22Rv1 (cell line): ENCODE measurements at regions not wholly inside any gene's neighbourhood (a gene's known extent, or its start where the extent isn't known, plus 50 kb on each side); places are given as distances from the start of the nearest gene placed in this dataset.

Experiments used
- H3K27ac ChIP-seq: fragments of 450-650 bp; 2 replicates; pipeline ENCODE4 v1.5.1; 2017
- CTCF ChIP-seq: fragments of 450-650 bp; IDR thresholded peaks from 2 replicates; pipeline ENCODE4 v1.5.1; 2017; ENCODE audit warnings: mild to moderate bottlenecking
- ZFX ChIP-seq: fragments of 450-650 bp; IDR thresholded peaks from 2 replicates; pipeline ENCODE4 v1.6.1; 2017; ENCODE audit warnings: antibody characterized with exemption, borderline replicate concordance

DNA sequence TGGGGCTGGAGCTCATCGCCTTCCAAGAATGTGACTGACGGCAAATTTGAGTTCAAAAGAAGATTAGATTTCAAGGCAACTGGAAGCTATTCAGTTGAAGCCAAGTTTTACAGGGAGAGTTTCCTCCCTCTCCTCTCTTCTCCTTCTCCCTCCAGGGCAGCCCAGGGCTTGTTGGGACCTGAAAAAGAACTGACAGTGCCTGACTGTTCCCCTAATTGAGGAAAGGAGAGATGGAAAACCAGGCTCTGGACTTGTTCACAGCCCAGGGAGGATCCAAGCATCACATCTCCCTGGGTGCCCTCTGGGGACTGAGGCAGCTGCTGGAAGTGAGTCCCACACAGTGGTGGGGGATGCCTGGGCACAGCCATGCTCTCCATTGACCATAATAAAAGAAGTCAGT lies 88.1 kb downstream of the THNSL2 start:
- TF ChIP-seq ZFX (no peak), CTCF (no peak)
- H3K27ac ChIP-seq: no peak overlapping the region

DNA sequence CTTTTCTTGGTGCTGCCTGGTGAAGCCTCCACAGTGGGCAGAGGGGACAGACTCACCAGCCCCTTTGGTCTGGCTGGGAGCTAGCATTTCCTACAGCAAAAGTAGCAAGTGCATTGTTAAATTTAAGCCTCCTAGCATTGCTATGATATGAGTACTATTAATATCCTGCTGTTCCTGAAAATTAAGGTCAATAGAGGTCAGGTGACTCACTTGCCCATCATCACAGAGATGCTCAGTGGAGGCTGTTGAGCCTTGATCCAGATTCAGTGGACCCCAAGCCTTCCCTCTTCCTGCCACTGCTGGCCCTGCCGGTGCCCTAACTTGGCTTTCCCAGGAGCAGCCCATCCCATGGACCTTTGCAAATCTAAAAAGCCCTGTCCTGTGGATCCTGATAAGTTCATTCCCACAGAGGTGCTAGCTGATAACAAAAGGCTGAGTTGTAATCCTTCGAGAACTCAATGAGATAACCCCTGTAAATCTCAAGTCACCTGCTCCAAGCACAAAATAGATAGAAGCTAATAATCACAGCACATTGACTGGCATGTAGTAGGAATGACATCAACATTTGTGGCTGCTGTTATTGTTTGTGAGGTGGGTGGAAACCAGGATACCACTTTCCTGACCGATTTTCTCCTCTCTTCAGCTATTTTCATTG lies 84.4 kb downstream of the THNSL2 start:
- no peak overlapping the region for H3K27ac ChIP-seq
- TF ChIP-seq CTCF: no peak
- TF ChIP-seq ZFX: no peak

- H3K27ac ChIP-seq: no peak overlapping the region
- no peak for TF ChIP-seq CTCF
- no peak for TF ChIP-seq ZFX
Measured at GRCh38 chr2:88253997-88254396, 83.9 kb downstream of the THNSL2 start.

DNA sequence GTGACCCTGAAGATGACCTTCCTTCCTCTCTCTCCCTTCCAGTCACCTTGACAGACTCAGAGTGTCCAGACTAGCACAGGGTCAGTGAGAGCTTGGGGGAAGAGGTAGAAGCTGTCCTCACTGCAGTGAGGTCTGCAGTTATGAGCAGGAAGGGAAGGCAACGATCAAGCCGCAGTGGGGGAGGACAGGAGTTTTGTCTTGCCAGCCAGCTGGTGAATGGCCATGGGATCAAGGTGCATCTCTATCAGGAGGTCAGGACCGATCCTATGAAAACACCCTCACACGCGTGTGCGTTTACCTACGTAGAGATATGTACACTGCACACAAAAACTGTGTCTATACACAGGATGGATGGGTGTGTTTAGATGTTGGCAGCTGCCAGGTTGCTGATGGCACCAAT lies 83.2 kb downstream of the THNSL2 start:
- no peak overlapping the region for H3K27ac ChIP-seq
- TF ChIP-seq ZFX: no peak
- no peak for TF ChIP-seq CTCF

GRCh38 chr2:88252646-88253045 lies 82.5 kb downstream of the THNSL2 start:
- no peak overlapping the region for H3K27ac ChIP-seq
- TF ChIP-seq ZFX (no peak), CTCF (no peak)

GRCh38 chr2:88252111-88252510 lies 82.0 kb downstream of the THNSL2 start:
- H3K27ac ChIP-seq: no peak overlapping the region
- TF ChIP-seq CTCF (no peak), ZFX (no peak)

DNA sequence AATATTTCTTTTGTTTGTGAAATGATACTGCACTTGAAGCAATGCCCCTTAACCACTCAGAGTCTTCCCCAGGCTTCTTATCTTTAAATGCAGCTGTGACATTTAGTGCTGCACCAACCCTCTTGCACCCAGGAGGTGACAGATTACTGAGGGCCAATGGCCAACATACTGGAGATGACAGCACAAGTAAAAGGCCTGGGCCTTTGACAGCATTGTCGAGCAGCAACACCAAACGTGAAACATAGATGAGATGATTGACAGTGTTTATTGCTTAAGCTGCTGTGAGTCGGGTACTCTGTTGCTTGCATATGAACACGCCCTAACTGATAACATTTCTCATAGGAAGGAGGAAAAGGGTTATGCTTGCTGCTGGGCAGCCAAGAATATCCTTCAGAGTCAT lies 80.3 kb downstream of the THNSL2 start:
- no peak overlapping the region for H3K27ac ChIP-seq
- no peak for TF ChIP-seq CTCF
- TF ChIP-seq ZFX: no peak
